OCI-LY1 (cell line): ENCODE measurements at regions not wholly inside any gene's neighbourhood (a gene's known extent, or its start where the extent isn't known, plus 50 kb on each side); places are given as distances from the start of the nearest gene placed in this dataset.

Experiments used
- CTCF ChIP-seq: fragments of 200-600 bp; sonication (generic), shearing (Covaris generic); IDR thresholded peaks from 2 replicates; pipeline ENCODE4 v1.5.1; 2017; ENCODE audit warnings: mild to moderate bottlenecking, antibody characterized with exemption, low read length, moderate library complexity, mixed read lengths
- EZH2 ChIP-seq: fragments of 200-600 bp; sonication (generic), shearing (Covaris generic); IDR thresholded peaks from 2 replicates; pipeline ENCODE4 v1.8.0; 2017; ENCODE audit warnings: borderline replicate concordance, mixed run types, mild to moderate bottlenecking, antibody characterized with exemption, low read length, moderate library complexity, mixed read lengths

- TF ChIP-seq CTCF = no peak
- no peak for TF ChIP-seq EZH2
Observed at GRCh38 chr14:101695659-101696058, 65.8 kb upstream of the PPP2R5C start.
